ENCODE measurements at regions not wholly inside any gene's neighbourhood (a gene's known extent, or its start where the extent isn't known, plus 50 kb on each side); places are given as distances from the start of the nearest gene placed in this dataset.

- no peak for DNase-seq
- TF ChIP-seq GATA1 (IDR thresholded peaks at IDR 0.05; ENCODE audit: low read depth, low read length) (no peak), POLR2A (IDR thresholded peaks at IDR 0.05; ENCODE audit: low read length) (no peak)
These were observed 101.0 kb upstream of the NFE2L3 start for GRCh38 chr7:26051021-26051420.

- no peak for DNase-seq
- TF ChIP-seq POLR2A (IDR thresholded peaks at IDR 0.05; ENCODE audit: low read length) (no peak), GATA1 (IDR thresholded peaks at IDR 0.05; ENCODE audit: low read depth, low read length) (no peak)
These were observed 99.3 kb upstream of the NFE2L3 start for GRCh38 chr7:26052706-26053105.

DNA sequence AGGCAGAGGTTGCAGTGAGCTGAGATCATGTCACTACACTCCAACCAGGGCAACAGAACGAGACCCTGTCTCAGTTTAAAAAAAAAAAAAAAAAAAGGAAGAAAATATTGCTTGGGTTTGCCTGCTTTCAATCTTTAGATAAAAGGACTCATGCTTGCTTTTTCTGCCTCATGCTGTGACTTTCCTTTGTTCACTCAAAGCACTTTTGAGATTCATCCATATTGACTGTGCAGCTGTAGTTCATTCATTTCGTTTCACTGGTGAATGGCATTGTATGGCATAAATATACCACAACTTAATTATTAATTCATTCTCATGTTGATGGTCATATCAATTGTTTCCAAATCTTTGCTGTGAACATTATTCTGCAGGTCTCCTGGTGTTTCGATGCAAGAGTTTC, 97.6 kb upstream of the NFE2L3 start:
- no peak for DNase-seq
- no peak for TF ChIP-seq GATA1 (IDR thresholded peaks at IDR 0.05; ENCODE audit: low read depth, low read length)
- TF ChIP-seq POLR2A (IDR thresholded peaks at IDR 0.05; ENCODE audit: low read length), result no peak

GRCh38 chr7:26055241-26055640, 96.8 kb upstream of the NFE2L3 start:
- no peak for TF ChIP-seq POLR2A (IDR thresholded peaks at IDR 0.05; ENCODE audit: low read length)
- TF ChIP-seq GATA1 (IDR thresholded peaks at IDR 0.05; ENCODE audit: low read depth, low read length), result no peak
- no peak for DNase-seq

DNA sequence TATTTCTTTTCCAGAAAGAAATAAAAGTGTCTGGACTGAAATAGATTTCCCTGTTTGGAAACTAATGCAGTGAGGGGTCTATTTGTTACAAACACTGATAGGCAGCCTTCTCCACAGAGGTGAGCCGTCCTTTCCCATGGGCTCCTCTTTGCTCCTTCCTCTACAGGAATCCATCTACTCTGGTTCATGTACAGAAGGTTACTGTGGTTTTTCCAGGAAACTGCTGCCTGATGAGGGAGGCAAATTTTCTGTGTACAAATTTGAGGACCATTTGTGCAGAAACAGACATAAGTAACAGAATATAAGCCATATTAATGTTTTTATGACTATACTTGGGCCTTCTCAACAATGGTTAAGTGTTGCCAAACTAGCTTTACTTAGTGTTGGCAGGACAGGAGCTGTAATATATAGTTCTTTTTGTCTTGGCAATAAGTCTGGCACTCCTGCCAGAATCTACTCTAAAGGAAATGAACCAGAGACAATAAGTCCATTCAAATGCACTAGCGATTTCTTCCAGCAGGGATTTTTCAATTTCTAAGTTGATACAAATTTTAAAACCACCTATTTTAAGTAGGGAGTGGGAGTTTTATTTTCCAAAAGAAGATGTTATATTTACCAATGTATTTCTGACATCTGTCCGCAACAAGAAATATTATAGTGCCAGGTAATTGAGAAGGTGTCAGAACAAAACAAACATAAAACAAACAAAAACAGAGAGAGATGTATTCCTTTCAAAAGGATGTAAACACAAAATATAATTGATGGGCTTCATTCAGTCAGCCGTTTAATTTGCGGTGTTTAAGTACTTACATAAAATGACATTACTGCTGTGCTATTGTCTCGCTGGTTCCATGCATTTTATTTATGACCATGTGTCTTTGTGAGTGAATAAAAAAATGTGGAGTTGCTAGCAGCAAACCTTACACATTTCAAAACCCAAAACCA, 91.0 kb upstream of the NFE2L3 start:
- DNase-seq, result no peak
- TF ChIP-seq POLR2A (IDR thresholded peaks at IDR 0.05; ENCODE audit: low read length), result no peak
- no peak for TF ChIP-seq GATA1 (IDR thresholded peaks at IDR 0.05; ENCODE audit: low read depth, low read length)

- DNase-seq, result peak; percentile 38 to 65
- TF ChIP-seq GATA1 (IDR thresholded peaks at IDR 0.05; ENCODE audit: low read depth, low read length), result no peak
- no peak for TF ChIP-seq POLR2A (IDR thresholded peaks at IDR 0.05; ENCODE audit: low read length)
These were observed 90.1 kb upstream of the NFE2L3 start for GRCh38 chr7:26061678-26062603.

- no peak for TF ChIP-seq GATA1 (IDR thresholded peaks at IDR 0.05; ENCODE audit: low read depth, low read length)
- no peak for TF ChIP-seq POLR2A (IDR thresholded peaks at IDR 0.05; ENCODE audit: low read length)
- no peak for DNase-seq
These were observed 86.3 kb upstream of the NFE2L3 start for GRCh38 chr7:26065652-26066051.

DNA sequence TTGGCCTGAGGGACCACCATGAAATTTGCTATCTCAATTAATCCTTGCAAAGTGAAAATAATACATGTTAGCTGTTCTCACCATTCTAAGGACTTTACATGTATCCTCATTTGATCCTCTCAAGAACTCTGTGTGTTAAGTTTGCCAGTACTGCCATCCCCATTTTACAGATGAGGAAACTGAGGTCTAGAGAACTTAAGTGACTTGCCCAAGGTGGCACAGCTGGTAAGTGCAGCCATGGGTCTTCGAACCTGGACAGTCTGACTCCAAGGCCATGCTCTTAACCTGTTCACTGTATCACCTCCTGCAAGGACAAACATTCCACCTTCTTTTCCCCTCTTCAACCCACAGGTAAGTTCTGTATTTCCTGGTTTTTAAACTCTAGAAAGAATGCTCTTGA, 85.3 kb upstream of the NFE2L3 start:
- TF ChIP-seq POLR2A (IDR thresholded peaks at IDR 0.05; ENCODE audit: low read length) (no peak), GATA1 (IDR thresholded peaks at IDR 0.05; ENCODE audit: low read depth, low read length) (no peak)
- no peak for DNase-seq

DNA sequence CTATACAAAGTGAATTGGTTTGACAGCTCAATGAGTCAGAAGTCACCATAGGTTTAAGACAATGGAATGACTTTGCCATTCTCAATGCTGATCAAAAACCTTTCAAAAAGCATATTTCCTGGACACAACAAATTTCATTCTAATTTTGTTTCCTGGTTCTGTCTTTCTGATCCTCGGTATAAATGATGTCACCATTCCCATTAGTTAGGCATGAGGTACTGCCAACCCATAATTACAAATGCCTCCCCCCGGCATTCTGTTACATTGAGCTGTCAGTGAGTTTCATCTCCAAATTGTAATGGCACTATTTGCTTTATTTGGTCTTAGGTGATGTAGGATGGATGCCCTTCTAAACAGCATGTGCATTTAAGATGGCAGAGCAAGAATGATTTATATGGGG, 81.7 kb upstream of the NFE2L3 start:
- DNase-seq, result no peak
- no peak for TF ChIP-seq POLR2A (IDR thresholded peaks at IDR 0.05; ENCODE audit: low read length)
- TF ChIP-seq GATA1 (IDR thresholded peaks at IDR 0.05; ENCODE audit: low read depth, low read length), result no peak

GRCh38 chr7:26071622-26072456, 80.2 kb upstream of the NFE2L3 start:
- no peak for DNase-seq
- TF ChIP-seq POLR2A (IDR thresholded peaks at IDR 0.05; ENCODE audit: low read length) (no peak), GATA1 (IDR thresholded peaks at IDR 0.05; ENCODE audit: low read depth, low read length) (no peak)

DNA sequence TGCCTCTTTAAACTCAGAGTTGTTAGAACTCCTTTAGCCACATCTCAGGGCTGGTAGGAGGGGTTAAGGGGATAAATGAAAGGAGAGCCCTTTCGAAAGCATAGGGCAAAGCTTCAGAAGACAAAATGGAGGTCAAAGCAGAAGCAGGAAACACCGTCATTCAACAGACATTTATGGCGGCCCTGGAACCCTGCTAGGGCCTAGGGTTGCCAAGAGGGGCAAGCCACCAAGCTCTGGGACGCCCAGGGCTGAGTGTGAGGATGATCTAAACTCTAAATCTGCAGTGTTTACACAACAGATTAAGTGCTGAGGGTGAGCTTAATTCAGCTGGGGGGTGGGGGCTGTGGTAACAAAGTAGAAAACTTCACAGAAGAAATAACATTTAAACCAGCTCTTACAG, 79.0 kb upstream of the NFE2L3 start:
- no peak for DNase-seq
- no peak for TF ChIP-seq GATA1 (IDR thresholded peaks at IDR 0.05; ENCODE audit: low read depth, low read length)
- TF ChIP-seq POLR2A (IDR thresholded peaks at IDR 0.05; ENCODE audit: low read length), result no peak

- no peak for DNase-seq
- TF ChIP-seq POLR2A (IDR thresholded peaks at IDR 0.05; ENCODE audit: low read length) (no peak), GATA1 (IDR thresholded peaks at IDR 0.05; ENCODE audit: low read depth, low read length) (no peak)
These were observed 77.1 kb upstream of the NFE2L3 start for GRCh38 chr7:26074919-26075318.

DNA sequence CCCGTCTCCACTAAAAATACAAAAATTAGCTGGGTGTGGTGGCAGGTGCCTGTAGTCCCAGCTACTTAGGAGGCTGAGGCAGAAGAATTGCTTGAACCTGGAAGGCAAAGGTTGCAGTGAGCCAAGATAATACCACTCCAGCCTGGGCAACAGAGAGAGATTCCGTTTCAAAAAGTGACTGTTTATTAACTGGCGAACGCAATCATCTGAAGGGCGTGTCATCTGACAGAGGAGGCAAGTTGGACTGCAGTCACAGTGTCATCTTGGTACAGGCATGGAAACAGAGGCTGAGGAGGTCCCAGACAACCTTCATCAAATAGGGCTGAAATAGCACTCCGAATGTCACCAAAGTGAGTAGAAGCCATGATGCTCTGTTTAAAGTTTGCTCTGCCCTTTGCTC, 75.3 kb upstream of the NFE2L3 start:
- no peak for DNase-seq
- no peak for TF ChIP-seq GATA1 (IDR thresholded peaks at IDR 0.05; ENCODE audit: low read depth, low read length)
- TF ChIP-seq POLR2A (IDR thresholded peaks at IDR 0.05; ENCODE audit: low read length), result no peak

Data from erythroblast (primary cell).